ENCODE measurements at regions not wholly inside any gene's neighbourhood (a gene's known extent, or its start where the extent isn't known, plus 50 kb on each side); places are given as distances from the start of the nearest gene placed in this dataset.

- Histone ChIP-seq H3K9me1 (ENCODE audit: control insufficient read depth, insufficient read depth, low read length) (no peaks in the 10 kb centered on the region), H3K9ac (ENCODE audit: insufficient read depth in 1 of 2, low read depth in 2 of 2, low read length in 2 of 2) (no peak overlapping the region), H3K36me3 (ENCODE audit: control insufficient read depth, insufficient read depth, low read length) (no peaks in the 10 kb centered on the region), H3K4me1 (replicated peaks in 1 of 2; ENCODE audit: control insufficient read depth in 2 of 2, insufficient read depth in 2 of 2, low read length in 2 of 2) (no peaks in the 10 kb centered on the region), H3K4me3 (no peak overlapping the region), H3K79me2 (ENCODE audit: control insufficient read depth, insufficient read depth, low read length) (no peaks in the 10 kb centered on the region), H3K4me2 (ENCODE audit: insufficient read depth, low read length) (no peak overlapping the region), H3K27ac (ENCODE audit: extremely low read depth, low read depth, low read length) (no peak overlapping the region), H2AFZ (ENCODE audit: low read depth, low read length) (no peak overlapping the region), H3K9me3 (replicated peaks; ENCODE audit: control insufficient read depth, insufficient read depth, low read depth, low read length) (no peaks in the 10 kb centered on the region), H3K27me3 (ENCODE audit: control insufficient read depth in 2 of 2, insufficient read depth in 2 of 2, low read length in 2 of 2) (no peaks in the 10 kb centered on the region; a peak in 1 of 5 replicates), H4K20me1 (replicated peaks; ENCODE audit: control insufficient read depth, insufficient read depth, low read length) (no peaks in the 10 kb centered on the region)
- no peak for FAIRE-seq
- ChIA-PET POLR2A (no interaction called here), CTCF (ENCODE audit: low intra/inter-chr PET ratio) (no interaction called here)
- BruUV-seq (replicated peaks), result no TSS peak
- 0% methylated on average over 4 of the region's 4 CpGs for WGBS (ENCODE audit: insufficient coverage, low coverage, missing lambda C conversion rate)
- no peak for TF ChIP-seq FOS (IDR thresholded peaks at IDR 0.05; ENCODE audit: extremely low read depth, insufficient read length)
- TF ChIP-seq HCFC1 (IDR thresholded peaks at IDR 0.05; ENCODE audit: low read depth, low read length), result no peak
- in situ Hi-C loops (cut with MboI), result no loop called here
- ATAC-seq, result no peak
- intact Hi-C loops (cut with micrococcal nuclease), result no loop called here
- no peak for DNase-seq (ENCODE audit: extremely low read depth in 1 of 4, low spot score in 3 of 4)
Measured at GRCh38 chr12:25327321-25327720, 76.6 kb upstream of the KRAS start.

GRCh38 chr12:25326326-25326725 is 75.6 kb upstream of the KRAS start:
- H2AFZ ChIP-seq (ENCODE audit: low read depth, low read length), result no peak overlapping the region
- H3K9ac ChIP-seq (ENCODE audit: insufficient read depth in 1 of 2, low read depth in 2 of 2, low read length in 2 of 2), result no peak overlapping the region
- H3K36me3 ChIP-seq (ENCODE audit: control insufficient read depth, insufficient read depth, low read length), result no peaks in the 10 kb centered on the region
- TF ChIP-seq ZNF212 (CRISPR knock-in tag; IDR thresholded peaks at IDR 0.05) (no peak), SOX6 (IDR thresholded peaks at IDR 0.05) (no peak)
- ATAC-seq, result no peak
- ChIA-PET POLR2A (no interaction called here), CTCF (ENCODE audit: low intra/inter-chr PET ratio) (no interaction called here)
- intact Hi-C loops (cut with micrococcal nuclease) (no loop called here), in situ Hi-C loops (cut with MboI) (no loop called here)
- no peak overlapping the region for H3K4me3 ChIP-seq
- H4K20me1 ChIP-seq (replicated peaks; ENCODE audit: control insufficient read depth, insufficient read depth, low read length), result no peaks in the 10 kb centered on the region
- no peaks in the 10 kb centered on the region for H3K4me1 ChIP-seq (replicated peaks in 1 of 2; ENCODE audit: control insufficient read depth in 2 of 2, insufficient read depth in 2 of 2, low read length in 2 of 2)
- H3K27me3 ChIP-seq (ENCODE audit: control insufficient read depth in 2 of 2, insufficient read depth in 2 of 2, low read length in 2 of 2), result peaks cover 0 to 3% of the 10 kb centered on the region in 2 experiments; a peak in 2 of 5 replicates
- BruUV-seq (replicated peaks), result no TSS peak
- H3K4me2 ChIP-seq (ENCODE audit: insufficient read depth, low read length), result no peak overlapping the region
- no peaks in the 10 kb centered on the region for H3K9me3 ChIP-seq (replicated peaks; ENCODE audit: control insufficient read depth, insufficient read depth, low read depth, low read length)
- no peak for FAIRE-seq
- 14% methylated on average over 2 of the region's 2 CpGs for WGBS (ENCODE audit: insufficient coverage, low coverage, missing lambda C conversion rate)
- DNase-seq (ENCODE audit: extremely low read depth in 1 of 4, low spot score in 3 of 4), result no peak
- no peaks in the 10 kb centered on the region for H3K79me2 ChIP-seq (ENCODE audit: control insufficient read depth, insufficient read depth, low read length)
- H3K9me1 ChIP-seq (ENCODE audit: control insufficient read depth, insufficient read depth, low read length), result no peaks in the 10 kb centered on the region
- no peak overlapping the region for H3K27ac ChIP-seq (ENCODE audit: extremely low read depth, low read depth, low read length)
